ENCODE measurements at regions not wholly inside any gene's neighbourhood (a gene's known extent, or its start where the extent isn't known, plus 50 kb on each side); places are given as distances from the start of the nearest gene placed in this dataset.

- Mint-ChIP-seq H3K27me3 (ENCODE audit: insufficient read depth, low read depth, poor library complexity) (no peaks in the 10 kb centered on the region), H3K9me3 (peaks cover 7% of the 10 kb centered on the region; the same call in 1 of the 3 replicates), H3K36me3 (ENCODE audit: low read depth) (peaks cover 4% of the 10 kb centered on the region; the same call in 1 of the 3 replicates), H3K4me1 (no peaks in the 10 kb centered on the region), H3K4me3 (no peak overlapping the region), H3K27ac (no peak overlapping the region)
- H3K79me2 ChIP-seq (replicated peaks; ENCODE audit: insufficient read depth) = no peaks in the 10 kb centered on the region
- H3K4me1 ChIP-seq (ENCODE audit: insufficient read depth) = no peaks in the 10 kb centered on the region
- no peak for TF ChIP-seq ZNF462 (CRISPR knock-in tag; IDR thresholded peaks at IDR 0.05)
- no peaks in the 10 kb centered on the region for H3K27me3 ChIP-seq (ENCODE audit: insufficient read depth)
- H3F3A ChIP-seq (replicated peaks; ENCODE audit: low read depth) = no peaks in the 10 kb centered on the region
- DNase-seq (ENCODE audit: low spot score) = no peak
- no peak overlapping the region for H3K4me3 ChIP-seq
- no peaks in the 10 kb centered on the region for H3K9me2 ChIP-seq (ENCODE audit: insufficient read depth)
- H2AFZ ChIP-seq = no peak overlapping the region
- no peaks in the 10 kb centered on the region for H3K36me3 ChIP-seq (ENCODE audit: insufficient read depth)
- no peak overlapping the region for H3K4me2 ChIP-seq
- no peak overlapping the region for H3K27ac ChIP-seq (ENCODE audit: low read depth)
- ATAC-seq = no peak
- no peaks in the 10 kb centered on the region for H4K20me1 ChIP-seq (replicated peaks; ENCODE audit: insufficient read depth)
Measured at GRCh38 chr10:28954211-28954610, 276.9 kb downstream of the BAMBI start.

GRCh38 chr10:28958468-28958867, 281.1 kb downstream of the BAMBI start:
- Mint-ChIP-seq H3K36me3 (ENCODE audit: low read depth) (peaks cover 4% of the 10 kb centered on the region; the same call in 1 of the 3 replicates), H3K27ac (no peak overlapping the region), H3K4me1 (no peaks in the 10 kb centered on the region), H3K4me3 (no peak overlapping the region), H3K9me3 (peaks cover 7% of the 10 kb centered on the region; the same call in 1 of the 3 replicates), H3K27me3 (ENCODE audit: insufficient read depth, low read depth, poor library complexity) (no peaks in the 10 kb centered on the region)
- H3K27ac ChIP-seq (ENCODE audit: low read depth) = no peak overlapping the region
- H3K36me3 ChIP-seq (ENCODE audit: insufficient read depth) = no peaks in the 10 kb centered on the region
- H3K79me2 ChIP-seq (replicated peaks; ENCODE audit: insufficient read depth) = no peaks in the 10 kb centered on the region
- H3K27me3 ChIP-seq (ENCODE audit: insufficient read depth) = no peaks in the 10 kb centered on the region
- no peak overlapping the region for H3K4me2 ChIP-seq
- H3F3A ChIP-seq (replicated peaks; ENCODE audit: low read depth) = no peaks in the 10 kb centered on the region
- no peaks in the 10 kb centered on the region for H4K20me1 ChIP-seq (replicated peaks; ENCODE audit: insufficient read depth)
- H3K9me2 ChIP-seq (ENCODE audit: insufficient read depth) = no peaks in the 10 kb centered on the region
- ATAC-seq (no peak), DNase-seq (ENCODE audit: low spot score) (no peak)
- no peak overlapping the region for H3K4me3 ChIP-seq
- H2AFZ ChIP-seq = no peak overlapping the region
- H3K4me1 ChIP-seq (ENCODE audit: insufficient read depth) = no peaks in the 10 kb centered on the region
- TF ChIP-seq ZNF462 (CRISPR knock-in tag; IDR thresholded peaks at IDR 0.05) = no peak
- no peak for TF ChIP-seq JUNB (IDR thresholded peaks at IDR 0.05; ENCODE audit: unreplicated experiment)
- TF ChIP-seq CREB1 (CRISPR knock-in tag; IDR thresholded peaks at IDR 0.05; ENCODE audit: low read depth) = no peak
- TF ChIP-seq CTCF (conservative IDR thresholded peaks at IDR 0.05; ENCODE audit: low read depth in 2 of 2) = no peak

Measured in GM23338 (cell line).